ENCODE measurements at regions not wholly inside any gene's neighbourhood (a gene's known extent, or its start where the extent isn't known, plus 50 kb on each side); places are given as distances from the start of the nearest gene placed in this dataset.

DNA sequence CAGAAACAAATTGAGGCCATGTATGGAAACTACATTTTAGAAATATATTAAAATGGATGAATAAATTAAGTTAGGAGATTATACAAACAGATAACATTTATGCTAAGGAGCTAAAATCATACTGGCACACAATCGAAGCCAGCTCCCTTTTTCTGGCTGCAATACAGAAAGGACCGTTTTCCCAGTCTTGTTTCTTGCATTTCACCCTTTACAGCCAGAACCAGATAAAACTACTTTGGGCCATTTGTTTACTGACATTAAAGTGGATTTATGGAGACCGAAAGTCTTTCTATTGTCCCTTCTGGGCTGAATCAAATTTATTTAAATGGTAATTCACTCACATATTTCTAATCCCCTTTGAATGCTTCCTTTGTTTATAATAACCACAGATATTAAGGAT, 50.1 kb upstream of the CNTN3 start:
- Histone ChIP-seq H3K9ac (ENCODE audit: insufficient read depth, low read length, poor library complexity, severe bottlenecking) (no peak overlapping the region), H4K20me1 (ENCODE audit: insufficient read depth, low read length) (no peaks in the 10 kb centered on the region), H3K27ac (ENCODE audit: low read depth in 1 of 2, low read length in 2 of 2) (no peak overlapping the region), H3K79me2 (ENCODE audit: insufficient read depth, low read length) (no peaks in the 10 kb centered on the region), H3K27me3 (ENCODE audit: control insufficient read depth in 2 of 2, insufficient read depth in 2 of 2, low read length in 2 of 2) (no peaks in the 10 kb centered on the region), H3K9me3 (replicated peaks in 1 of 2; ENCODE audit: control insufficient read depth in 1 of 2, insufficient read depth in 1 of 2, low read length in 2 of 2) (peaks cover 0 to 3% of the 10 kb centered on the region in 2 donors), H3K4me3 (replicated peaks in 1 of 3; ENCODE audit: low read depth in 2 of 3, low read length in 3 of 3) (no peak overlapping the region), H3K4me2 (replicated peaks; ENCODE audit: extremely low read depth, low read length, poor library complexity, severe bottlenecking) (no peak overlapping the region), H3K4me1 (ENCODE audit: control insufficient read depth in 1 of 2, insufficient read depth in 2 of 2, low read length in 2 of 2) (no peaks in the 10 kb centered on the region), H2AFZ (ENCODE audit: insufficient read depth, low read depth, low read length, poor library complexity, severe bottlenecking) (no peak overlapping the region), H3K36me3 (replicated peaks in 1 of 2; ENCODE audit: control insufficient read depth in 1 of 2, insufficient read depth in 2 of 2, low read length in 2 of 2) (no peaks in the 10 kb centered on the region)
- Mint-ChIP-seq H3K27me3 (ENCODE audit: low read depth in 3 of 3) (no peaks in the 10 kb centered on the region), H3K4me1 (no peaks in the 10 kb centered on the region), H3K9me3 (peaks cover 0 to 8% (median 2%) of the 10 kb centered on the region in 7 donors), H3K4me3 (no peak overlapping the region), H3K36me3 (no peaks in the 10 kb centered on the region), H3K27ac (no peak overlapping the region)
- no peak for DNase-seq
- TF ChIP-seq, protein P1, sequence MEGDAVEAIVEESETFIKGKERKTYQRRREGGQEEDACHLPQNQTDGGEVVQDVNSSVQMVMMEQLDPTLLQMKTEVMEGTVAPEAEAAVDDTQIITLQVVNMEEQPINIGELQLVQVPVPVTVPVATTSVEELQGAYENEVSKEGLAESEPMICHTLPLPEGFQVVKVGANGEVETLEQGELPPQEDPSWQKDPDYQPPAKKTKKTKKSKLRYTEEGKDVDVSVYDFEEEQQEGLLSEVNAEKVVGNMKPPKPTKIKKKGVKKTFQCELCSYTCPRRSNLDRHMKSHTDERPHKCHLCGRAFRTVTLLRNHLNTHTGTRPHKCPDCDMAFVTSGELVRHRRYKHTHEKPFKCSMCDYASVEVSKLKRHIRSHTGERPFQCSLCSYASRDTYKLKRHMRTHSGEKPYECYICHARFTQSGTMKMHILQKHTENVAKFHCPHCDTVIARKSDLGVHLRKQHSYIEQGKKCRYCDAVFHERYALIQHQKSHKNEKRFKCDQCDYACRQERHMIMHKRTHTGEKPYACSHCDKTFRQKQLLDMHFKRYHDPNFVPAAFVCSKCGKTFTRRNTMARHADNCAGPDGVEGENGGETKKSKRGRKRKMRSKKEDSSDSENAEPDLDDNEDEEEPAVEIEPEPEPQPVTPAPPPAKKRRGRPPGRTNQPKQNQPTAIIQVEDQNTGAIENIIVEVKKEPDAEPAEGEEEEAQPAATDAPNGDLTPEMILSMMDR (IDR thresholded peaks at IDR 0.05): no peak
- no CpG with 5 or more reads among the region's 3 CpGs for WGBS (ENCODE audit: insufficient coverage)
- intact Hi-C loops (cut with micrococcal nuclease): no loop called here

All from CD14-positive monocyte (primary cell).